GM18511 (cell line): ENCODE measurements at regions not wholly inside any gene's neighbourhood (a gene's known extent, or its start where the extent isn't known, plus 50 kb on each side); places are given as distances from the start of the nearest gene placed in this dataset.

Experiments
- ATAC-seq: cut with Tn5 transposase; IDR thresholded peaks from one replicate; pipeline ENCODE4 v1.9.1; 2021; ENCODE audit warnings: mild to moderate bottlenecking, moderate library complexity; ENCODE audit not compliant: unreplicated experiment

DNA sequence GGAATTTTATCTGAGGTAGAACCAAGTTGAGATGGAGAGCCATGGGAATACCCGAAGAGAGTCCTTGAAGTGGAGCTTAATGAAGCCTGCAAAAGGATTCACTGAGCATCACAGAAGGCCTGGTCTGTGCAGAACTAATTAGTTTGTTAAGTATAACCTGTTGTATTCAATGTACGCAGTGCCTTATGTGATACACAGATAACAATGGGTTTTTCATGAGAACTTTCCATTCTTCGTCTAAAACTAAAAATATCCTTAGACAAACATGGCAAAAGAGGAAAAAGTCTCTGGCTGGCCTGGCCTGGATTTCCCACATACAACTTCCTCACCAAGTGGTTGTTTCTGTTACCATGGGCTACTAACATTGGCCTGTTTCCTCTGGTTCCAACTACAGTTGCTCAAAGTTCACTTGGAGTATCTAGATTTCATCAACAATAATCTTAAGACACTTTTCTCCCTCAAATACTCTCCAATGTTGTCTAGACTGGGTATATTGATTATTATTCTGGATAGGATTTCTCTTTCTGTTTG is 237.6 kb upstream of the ZNF462 start:
- ATAC-seq: no peak

DNA sequence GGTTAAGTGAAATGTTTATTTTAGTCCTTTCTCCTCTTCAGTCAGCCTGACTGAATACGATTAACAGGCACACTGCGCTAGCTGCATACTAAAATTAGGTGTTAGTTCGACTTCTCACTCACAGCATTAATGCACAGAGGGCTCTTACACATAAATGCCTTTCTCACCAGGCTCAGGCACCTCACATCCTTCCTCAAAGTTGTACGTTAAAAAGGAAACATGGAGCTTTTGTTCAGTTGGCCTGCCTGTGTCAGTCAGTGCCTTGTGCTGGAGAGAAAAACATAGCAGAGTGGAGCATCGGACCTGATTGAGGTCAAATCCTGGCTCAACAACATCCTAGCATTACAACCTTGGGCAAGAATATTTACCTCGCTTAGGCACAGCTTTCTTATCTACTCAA is 236.0 kb upstream of the ZNF462 start:
- ATAC-seq: no peak

DNA sequence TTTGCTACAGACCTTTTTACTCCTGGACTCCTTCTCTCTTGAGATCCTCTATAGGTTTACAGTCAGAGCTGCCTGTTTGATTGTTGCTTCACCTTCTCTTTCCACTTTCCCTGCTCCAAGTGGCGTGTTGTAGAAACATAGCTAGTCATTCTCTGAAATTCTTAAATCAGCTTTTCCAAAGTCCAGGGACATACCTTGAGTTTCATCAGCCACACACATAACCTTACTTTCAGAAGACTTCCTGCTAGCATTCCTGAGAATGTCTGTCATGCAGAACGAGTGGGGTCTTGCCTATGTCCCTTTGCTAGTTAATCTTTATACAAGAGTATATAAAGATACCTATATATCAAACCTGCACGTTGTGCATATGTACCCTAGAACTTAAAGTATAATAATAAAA is 230.3 kb upstream of the ZNF462 start:
- ATAC-seq: no peak

DNA sequence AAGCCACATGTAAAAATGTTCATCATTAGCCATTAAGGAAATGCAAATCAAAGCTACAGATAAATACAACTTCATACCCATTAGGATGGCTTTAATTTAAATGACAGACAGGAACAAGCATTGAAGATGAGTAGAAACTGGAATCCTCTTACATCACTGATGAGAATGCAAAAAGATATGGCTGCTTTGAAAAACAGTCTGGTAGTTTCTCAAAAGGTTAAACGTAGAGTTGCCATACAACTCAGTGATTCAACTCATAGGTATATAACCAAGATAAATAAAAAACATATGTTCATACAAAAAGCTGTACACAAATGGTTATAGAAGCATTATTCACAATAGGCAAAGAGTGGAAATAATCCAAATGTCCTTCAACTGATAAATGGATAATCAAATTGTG is 228.8 kb upstream of the ZNF462 start:
- ATAC-seq: no peak

DNA sequence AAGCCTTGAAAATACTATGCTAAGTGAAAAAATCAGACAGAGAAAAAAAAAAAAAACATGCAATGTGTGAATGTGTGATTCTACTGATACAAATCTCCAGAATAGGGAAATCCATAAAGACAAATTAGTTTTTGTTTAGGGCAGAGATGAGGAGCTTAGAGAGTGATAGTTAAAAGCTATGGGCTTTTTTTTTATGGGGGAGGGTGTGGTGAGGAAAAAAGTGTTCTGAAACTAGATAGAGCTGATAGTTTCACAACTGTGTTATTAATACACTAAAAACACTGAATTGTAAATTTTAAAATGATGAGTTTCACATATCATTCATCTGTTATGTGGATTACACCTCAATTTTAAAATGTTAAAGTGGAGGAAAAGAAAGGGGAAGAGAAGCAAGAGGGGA is 228.3 kb upstream of the ZNF462 start:
- ATAC-seq: no peak

DNA sequence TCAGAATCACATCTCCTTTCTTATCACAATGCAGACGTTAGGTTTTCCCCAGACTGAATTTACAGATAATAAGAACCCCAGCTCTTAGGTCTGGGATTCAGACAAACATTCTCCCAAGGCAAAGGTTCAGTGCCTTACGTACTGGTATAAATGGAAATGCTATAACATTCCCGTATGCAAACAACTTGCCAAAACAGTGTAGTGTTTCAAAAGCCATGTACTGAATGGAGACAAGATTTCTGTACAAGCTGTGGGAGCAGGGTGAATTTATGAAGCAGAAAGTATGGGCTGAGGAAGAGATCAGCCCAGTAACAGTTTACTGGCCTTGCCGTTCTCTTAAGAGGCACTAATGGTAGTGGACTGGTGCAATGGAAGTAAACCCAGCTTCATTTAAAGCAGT is 225.5 kb upstream of the ZNF462 start:
- no peak for ATAC-seq

DNA sequence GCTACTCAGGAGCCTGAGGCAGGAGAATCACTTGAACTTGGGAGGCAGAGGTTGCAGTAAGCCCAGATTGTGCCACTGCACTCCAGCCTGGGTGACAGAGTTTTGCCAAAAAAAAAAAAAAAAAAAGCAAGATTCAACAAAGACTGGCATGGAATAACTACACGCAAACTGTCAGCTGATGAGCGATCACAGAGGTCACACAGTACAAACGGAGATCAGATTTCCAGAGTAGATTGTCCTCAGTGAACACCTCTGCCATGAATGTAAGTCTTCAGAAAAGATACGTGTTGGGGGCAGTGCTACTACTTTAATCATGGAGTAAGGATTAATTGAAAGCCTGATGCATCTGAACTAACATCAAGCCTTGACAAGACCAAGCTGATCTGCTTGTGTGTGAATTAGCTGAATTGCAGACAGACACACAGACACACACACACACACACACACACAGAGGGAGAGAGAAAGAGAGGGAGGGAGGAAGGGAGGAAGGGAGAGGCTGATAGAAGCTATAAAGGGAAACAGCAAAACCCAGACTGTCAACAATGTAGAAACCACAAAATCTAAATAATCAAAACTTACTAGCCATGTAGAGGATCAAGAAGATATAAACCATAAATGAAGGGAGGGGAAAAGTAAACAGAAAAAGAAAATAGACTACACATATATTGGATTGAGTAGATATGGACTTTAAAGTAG is 222.9 kb upstream of the ZNF462 start:
- ATAC-seq: no peak

DNA sequence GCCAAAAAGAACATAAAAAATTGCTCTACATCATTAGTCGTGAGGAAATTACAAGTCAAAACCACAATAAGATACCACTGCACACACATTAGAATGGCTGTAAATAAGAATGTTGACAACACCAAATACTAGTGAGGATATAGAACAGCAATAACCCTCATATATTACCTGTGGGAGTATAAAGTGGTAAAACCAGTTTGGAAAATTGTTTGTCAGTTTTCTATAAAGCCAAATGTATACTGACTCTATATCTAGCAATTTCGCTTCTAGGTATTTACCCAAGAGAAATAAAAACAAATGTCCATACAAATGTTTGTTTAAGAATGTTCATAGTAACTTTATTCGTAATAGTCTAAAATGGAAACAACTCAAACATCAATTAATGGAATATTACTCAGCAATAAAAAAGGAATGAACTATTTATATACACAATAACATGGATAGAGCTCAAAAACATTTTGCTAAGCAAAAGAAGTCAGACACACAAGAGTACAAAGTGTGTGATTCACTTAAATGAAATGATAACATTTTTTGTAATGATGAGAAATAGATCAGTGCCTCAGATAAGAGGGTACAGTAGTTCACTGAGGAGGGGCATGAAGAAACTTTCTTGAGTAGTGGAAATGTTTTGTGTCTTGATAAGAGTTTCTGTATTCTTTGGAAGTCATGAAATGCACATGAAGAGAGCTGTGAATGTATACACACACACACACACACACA is 219.6 kb upstream of the ZNF462 start:
- no peak for ATAC-seq

DNA sequence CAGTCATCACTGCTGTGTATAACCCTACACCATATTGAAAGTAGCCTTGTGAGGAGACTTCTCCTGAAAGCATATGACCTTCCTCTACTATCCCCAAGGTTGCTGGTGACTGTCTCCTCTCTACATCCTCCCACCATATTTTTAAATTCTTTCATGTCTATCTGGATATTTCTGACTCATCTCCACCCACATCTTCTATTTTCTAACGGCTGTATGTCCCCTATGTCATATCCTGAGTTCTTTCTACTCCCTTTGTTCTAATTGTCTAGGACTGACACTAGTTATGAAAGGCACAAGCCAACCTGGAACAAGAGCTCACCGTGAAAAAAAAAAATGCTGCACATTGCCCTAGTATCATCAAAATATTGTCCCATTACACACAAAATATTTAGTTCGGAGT is 218.3 kb upstream of the ZNF462 start:
- no peak for ATAC-seq

DNA sequence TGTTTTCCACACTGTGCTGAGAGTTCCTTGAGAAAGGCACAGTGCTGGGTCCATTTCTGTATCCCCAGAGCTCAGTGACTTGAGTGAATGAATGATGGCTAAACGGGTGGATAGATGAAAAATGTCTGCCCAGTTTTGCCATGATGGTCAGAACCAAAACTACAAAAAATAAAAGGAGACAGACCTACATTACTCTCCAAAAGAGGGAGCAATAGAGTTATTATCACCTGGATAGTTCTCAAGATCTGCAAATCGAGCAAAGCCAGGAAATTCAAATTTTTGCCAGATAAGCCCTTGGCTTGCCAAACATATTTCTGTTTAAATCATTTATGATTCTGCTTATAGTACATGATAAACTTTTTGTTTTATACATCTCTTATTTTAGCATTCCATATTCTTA is 214.2 kb upstream of the ZNF462 start:
- ATAC-seq: no peak

DNA sequence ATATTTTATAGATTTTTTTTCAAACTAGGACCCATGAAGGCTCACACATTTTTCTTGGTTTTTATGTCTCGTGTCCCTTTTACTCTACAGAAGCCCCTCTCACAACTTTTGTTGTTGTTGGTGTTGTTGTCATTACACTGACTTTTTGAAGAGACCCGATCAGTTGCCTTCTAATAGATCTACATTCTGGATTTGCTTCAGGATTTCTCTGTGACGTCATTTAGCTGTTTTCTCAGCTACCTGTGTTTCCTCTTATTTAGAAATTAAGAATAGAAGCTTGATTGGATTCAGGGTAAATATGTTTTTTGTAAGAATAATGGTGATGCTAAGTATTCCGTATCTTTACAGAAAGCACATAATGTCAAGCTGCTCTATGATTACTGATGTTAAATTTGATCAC is 213.3 kb upstream of the ZNF462 start:
- ATAC-seq: no peak

DNA sequence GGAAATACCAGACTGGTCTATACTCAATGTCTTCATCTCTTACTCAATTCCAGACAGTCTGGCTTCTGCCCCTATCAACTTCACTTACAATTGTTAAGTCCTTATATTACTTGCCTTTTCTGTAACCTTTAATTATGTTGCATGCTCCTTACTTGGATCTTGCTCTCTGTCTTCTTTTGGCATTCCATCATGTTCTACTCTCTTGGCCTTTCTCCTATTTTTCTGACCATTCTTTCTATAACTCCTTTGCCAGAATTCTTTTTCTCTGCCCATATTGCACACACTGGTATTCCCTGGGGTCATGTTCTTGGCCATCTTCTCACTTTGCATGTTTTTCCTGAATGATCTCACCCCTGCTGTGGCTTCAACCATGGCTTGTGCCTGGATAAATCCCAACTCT is 209.8 kb upstream of the ZNF462 start:
- ATAC-seq: no peak

DNA sequence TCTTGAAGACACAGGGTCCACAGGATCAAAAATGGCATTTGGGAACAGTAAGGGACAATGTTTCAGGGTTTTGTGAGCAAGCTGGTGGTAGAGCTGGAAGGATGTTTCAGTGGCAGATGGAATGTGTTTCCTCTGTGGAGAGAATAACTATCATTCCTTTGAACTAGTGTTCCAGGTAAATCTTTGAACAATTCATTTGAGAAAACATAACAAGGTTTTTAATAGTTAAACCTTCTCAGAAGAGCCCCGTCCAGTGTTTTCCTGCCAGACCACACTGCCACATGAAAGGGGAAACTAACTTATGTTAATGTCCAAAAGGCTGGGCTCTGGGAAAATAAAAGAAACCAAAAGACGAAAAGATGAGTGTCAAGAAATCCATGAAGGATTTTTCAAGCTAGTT is 207.0 kb upstream of the ZNF462 start:
- ATAC-seq: no peak

DNA sequence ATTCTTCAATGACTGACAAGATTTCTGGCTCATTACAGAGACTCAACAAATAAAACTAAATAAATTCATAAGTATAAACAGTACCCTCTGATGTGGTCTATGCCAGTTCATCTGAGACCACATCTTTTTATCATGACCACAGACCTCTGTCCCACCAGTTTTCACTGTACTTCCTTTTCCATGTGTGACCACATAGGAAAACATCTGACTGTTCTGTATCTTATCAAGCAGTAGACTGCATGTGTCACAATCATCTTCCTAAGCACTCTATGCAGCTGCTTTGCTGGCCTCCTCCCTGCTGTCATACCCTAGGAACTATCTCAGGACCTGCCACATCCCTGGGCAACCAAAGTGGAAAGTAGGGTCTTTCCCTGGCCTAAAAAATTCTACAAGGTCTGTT is 205.0 kb upstream of the ZNF462 start:
- ATAC-seq: no peak

DNA sequence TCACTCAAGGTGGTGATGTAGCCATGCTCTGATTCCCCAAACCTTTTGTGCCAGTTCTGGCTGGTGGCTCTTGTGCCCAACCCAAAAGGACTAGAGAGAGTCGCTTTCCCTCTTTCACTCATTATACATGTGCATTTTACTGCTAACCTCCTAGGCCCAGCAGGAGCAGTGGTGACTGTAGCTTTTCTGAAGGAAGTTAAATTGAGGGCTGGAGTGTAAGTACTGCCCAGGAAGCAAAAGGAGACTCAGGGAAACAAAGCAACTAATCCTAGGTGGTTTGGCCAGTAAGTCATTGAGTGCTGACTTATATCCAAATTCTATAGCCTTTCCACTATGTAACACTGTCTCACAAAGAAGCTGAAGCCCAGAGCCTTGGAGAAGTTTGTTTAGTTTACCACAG is 194.4 kb upstream of the ZNF462 start:
- no peak for ATAC-seq

DNA sequence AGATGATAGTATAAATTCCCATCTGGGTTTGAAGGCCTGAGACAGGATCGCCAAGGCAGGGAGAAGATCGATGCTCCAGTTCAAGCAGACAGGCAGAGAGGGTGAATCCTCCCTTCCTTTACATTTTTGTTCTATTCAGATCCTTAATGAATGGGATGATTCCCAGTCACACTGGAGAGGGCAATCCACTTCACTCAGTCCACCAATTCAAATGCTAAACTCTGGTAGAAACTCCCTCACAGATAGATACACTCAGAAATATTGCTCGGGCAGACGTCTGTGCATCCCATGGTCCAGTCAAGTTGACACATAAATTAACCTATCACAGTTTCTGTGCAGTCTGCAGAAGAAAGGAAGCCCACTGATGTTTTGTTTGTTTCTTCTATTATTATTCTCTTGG is 193.1 kb upstream of the ZNF462 start:
- no peak for ATAC-seq

DNA sequence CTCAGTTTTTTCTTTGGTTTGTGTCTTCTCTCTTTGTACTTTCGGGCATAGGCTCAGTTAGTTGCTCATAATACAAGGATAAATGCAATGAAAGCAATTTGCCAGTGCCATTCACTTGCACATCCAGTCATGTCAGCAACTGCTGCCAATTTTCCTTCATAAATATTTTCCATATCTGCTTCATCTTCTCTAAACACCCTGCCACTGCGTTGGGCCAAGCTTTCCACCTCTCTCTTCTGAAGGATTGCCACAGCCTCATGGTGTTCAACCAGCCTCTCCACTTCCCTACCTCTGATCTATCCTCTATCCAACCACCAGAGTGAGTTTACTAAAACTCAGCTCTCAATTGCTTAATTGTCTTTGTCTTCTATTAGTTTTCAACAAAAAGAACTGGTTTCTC is 192.5 kb upstream of the ZNF462 start:
- no peak for ATAC-seq

DNA sequence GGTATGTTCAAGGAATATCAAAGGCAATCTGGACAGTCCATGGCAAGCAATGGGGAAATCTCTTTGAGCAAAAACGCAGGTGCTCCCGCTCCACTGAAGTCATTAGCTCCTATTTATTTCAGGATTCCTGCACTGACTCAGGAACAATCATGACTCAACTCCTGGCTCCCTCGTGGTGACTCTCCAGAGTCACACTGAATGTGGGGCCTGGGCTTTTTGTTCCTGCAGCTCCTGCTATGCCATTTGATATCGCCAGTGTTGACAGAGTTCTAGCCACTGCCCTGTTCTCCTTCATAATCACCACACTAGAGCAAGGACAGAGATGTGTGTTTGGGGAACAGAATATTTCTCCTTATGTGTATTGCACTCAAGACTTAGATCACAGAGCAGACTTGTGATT is 187.2 kb upstream of the ZNF462 start:
- no peak for ATAC-seq

DNA sequence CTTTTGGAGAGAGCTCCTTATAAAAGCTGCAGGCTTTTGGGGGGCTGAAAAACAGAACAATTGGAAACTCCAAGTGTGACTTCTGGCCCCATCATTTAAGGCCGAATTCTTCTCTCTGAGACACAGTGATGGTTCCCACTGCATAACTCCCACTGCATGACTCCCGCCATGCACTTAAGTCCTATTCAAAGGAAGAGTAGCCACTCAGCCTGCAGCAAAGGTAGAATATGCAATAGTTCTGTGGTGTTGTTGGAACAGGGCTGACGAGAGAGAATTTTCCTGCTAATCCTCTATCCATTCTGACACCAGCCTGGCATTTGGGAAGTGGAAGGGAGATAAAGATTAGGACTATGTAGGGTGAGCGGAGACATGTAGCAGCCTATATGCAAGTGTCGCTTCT is 185.6 kb upstream of the ZNF462 start:
- ATAC-seq: no peak

DNA sequence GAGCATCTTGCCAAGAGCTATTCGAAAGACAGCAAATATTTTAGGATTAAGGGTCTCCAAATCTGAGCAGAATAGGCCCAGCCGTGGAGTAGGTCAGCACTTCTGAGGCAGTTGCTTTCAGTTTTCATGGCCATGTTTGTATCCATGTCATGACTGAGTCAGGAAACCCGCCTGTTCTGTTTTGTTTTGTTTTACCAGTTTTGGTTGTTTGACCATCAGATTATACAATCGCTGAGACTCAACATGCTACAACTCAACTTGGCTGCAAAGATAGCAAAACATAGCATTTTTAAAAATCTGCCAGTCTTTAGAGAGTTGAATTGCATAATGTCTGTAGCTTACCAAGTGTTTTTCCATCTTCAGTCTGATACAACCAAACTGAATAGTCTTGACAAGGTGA is 185.1 kb upstream of the ZNF462 start:
- ATAC-seq: no peak

DNA sequence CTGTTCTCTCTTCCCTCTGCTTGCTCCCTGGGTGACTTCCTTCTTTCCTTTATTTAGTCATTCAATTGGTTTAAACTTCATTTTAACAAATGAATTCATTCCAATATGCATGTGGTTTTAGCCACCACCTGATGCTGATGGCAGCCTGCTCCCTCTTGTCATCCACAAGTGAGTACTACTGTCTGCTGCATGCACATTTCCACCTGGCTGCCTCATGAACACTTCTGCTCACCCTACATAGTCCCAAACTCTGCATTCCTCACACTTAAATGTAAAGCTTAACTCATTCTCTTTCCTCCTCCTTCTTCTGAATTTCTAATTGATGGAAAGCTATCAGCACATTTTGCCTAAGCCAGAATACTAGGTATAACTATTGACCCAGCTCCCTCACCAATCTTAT is 184.7 kb upstream of the ZNF462 start:
- ATAC-seq: no peak

DNA sequence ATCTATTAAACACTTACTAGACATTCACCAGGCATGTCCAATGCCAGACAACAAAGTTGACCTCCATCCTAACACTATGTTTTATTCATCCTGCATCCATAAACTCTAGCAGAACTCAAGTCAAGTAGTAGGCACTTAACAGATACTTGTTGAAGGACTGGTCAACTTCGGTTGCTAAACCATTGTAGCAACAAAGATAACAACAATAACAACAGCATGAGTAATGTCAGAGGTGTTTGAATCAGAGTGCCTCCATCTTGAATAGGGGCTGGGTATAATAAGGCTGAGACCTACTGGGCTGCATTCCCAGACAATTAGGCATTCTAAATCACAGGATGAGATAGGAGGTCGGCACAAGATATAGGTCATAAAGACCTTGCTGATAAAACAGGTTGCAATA is 180.5 kb upstream of the ZNF462 start:
- ATAC-seq: no peak

DNA sequence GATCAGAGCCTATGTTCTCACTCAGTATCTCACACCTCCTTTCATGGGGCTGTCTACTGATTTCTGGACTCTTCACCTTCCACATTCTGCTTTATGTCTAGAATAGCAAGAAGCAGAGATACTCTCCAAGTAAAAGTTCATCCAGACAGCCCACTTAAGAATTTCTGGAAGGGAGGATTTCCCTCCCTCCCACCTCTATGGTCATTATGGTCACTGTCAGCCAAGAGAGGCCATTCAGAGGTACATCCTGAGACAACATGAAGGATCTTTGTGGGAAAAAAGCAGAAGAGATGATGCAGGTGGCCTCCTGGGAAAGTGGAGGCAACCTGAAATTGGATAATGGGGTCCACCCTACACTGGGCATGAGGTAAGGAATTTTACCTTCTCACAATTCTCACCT is 179.5 kb upstream of the ZNF462 start:
- no peak for ATAC-seq
